GM19372 (cell line): ENCODE measurements at regions not wholly inside any gene's neighbourhood (a gene's known extent, or its start where the extent isn't known, plus 50 kb on each side); places are given as distances from the start of the nearest gene placed in this dataset.

ENCODE experiments used
- ATAC-seq: cut with Tn5 transposase; IDR thresholded peaks from one replicate; pipeline ENCODE4 v1.9.1; 2021; ENCODE audit warnings: mild to moderate bottlenecking, low read depth, moderate library complexity; ENCODE audit not compliant: unreplicated experiment

GRCh38 chr2:196309691-196310090 lies 138.3 kb upstream of the STK17B start:
- ATAC-seq = no peak

GRCh38 chr2:196314157-196314556 lies 142.8 kb upstream of the STK17B start:
- no peak for ATAC-seq

DNA sequence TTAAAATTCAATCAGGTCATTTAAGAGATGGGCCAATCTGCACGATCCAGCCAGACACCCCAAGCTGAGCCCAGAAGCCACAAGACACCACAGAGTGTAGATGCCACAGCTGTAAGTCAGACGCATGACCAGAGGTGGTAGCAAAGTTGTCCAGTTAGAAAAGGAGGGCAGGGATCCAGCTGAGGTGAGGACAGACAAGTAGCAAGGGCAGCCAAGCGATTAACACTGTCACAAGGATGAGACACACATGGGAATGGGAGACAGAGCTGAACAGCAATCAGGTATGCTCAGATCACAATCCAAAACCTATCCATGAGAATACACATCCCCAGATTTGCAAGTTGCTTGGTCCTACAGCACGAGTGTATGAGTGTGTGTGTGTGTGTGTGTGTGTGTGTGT lies 143.4 kb upstream of the STK17B start:
- ATAC-seq = no peak

DNA sequence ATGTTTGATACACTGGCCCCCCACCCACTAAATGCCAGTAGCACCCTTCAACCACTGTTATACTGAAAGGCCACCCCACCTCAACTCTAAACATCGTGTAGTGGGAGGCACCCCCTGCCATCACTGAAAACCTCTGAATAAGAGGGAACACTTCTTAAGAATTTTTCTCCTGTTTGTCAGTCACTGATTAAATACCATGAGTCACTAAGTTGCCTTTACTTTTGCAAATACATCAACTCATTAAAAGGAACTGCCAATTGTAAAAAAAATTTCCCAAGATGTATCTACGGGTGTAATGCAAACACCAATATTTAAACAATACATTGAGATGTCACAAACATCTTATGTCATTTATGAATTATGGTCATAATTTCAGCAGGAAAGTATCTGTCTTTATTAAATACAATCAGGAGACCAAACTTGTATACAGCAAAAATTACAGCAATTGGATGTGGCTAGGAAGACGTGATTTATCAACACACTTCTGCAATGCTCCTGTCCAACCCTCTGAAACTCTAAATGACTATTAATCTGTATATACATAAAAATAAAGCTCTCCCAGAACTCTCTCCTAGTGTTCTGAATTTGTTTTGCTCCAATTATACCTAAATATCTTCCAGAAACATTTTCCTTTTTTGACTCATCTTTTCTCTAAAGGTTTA lies 144.1 kb upstream of the STK17B start:
- ATAC-seq = no peak

- ATAC-seq = no peak
Observed at GRCh38 chr2:196316050-196316430, 144.7 kb upstream of the STK17B start.

- no peak for ATAC-seq
Observed at GRCh38 chr2:196318517-196319377, 147.4 kb upstream of the STK17B start.

GRCh38 chr2:196322973-196323810 lies 151.8 kb upstream of the STK17B start:
- ATAC-seq = no peak

DNA sequence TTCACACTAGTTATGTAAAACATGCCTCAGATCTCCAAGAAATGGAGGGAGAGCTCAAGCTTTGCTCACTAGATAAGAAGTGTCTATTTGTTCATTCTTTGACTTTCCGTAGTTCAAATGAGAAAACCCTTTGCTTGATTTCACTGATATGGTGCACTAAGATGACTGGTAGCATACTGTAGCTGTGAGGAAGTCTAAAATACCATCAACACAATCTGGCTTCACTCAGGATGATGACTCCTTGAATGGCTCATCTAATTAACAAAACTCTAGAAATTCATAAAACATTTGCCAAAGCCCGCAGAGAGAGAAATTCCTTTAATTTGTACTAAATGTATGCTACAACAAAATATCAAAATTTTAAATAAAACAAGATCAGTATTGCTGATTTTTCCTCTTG lies 152.8 kb upstream of the STK17B start:
- ATAC-seq = no peak

GRCh38 chr2:196328088-196328680 lies 156.8 kb upstream of the STK17B start:
- no peak for ATAC-seq

DNA sequence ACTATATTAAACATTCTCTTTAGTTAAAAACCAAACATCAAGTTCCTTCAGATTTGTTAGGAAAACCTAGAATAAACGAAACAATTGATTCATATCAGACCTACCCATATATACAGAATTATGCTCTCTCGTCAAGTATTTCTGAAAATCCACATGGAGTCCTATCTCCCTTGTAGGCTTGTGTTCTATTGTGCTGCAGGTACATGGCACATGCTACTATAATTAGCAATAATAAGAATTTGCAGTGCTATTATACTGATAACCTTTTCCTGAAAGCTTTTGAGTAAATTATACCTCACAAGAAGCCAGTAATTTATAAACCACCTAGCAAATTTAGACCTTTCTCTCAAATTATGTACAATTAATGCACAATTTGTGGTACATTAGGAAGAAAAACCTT lies 158.6 kb upstream of the STK17B start:
- no peak for ATAC-seq

DNA sequence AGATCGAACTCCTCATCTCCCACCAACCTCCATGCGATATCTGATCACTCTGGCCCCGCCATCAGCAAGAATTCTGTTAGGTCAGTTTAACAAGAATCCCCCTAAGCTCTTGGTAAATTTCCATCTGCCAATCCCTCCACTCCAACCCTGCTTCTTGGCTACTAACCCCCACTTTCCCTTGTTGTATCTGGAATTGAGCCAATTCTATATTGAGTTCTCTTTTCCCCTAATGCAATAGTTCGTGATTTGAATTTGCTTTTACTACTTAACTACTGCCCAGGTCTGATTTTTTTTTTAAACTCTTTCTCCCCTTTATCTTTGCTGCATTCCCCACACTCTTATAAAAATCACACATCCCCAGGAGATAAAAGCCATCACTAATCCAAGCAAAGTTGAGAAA lies 159.3 kb upstream of the STK17B start:
- no peak for ATAC-seq

DNA sequence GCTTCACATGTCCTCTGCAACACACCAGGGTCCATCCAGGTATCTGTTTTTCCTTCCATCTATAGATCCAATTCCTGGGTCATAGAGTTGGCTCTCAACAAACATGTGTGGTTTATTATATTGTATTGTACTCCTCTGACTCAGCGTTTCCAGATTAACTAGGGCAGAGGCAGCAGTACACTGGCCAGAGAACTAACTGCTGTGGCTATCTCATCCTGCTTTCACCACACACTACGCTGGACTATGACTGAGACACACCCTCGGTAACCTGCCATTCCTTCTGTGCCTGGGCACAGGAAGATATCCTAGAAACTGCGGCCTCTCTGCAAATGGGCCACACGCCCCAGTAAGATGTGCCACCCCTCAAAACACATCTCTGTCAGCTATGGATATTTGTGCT lies 159.8 kb upstream of the STK17B start:
- ATAC-seq = no peak

GRCh38 chr2:196331851-196332250 lies 160.5 kb upstream of the STK17B start:
- no peak for ATAC-seq

GRCh38 chr2:196333397-196333796 lies 162.0 kb upstream of the STK17B start:
- ATAC-seq = no peak

GRCh38 chr2:196334710-196335109 lies 163.3 kb upstream of the STK17B start:
- no peak for ATAC-seq

DNA sequence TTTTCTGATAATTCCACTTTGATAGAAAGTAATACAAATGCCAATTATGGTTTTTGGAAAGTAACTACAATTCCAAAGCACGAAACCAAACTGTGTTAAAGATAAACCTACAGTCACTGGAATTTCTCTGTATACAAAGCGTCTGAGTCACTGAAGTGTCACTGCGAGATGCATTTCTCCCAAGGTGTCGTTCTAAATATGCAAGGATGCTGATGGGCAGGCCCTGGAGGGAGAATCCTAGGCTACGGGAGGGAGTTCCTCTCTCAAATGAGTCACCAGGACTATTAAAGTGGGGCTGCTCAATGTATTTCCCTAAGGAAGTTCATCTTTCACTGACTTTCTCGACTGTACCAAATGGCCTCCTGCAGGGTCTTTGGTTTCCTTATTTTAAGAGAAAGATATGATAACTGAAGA lies 163.8 kb upstream of the STK17B start:
- no peak for ATAC-seq

- ATAC-seq = no peak
Observed at GRCh38 chr2:196336207-196336606, 164.8 kb upstream of the STK17B start.

GRCh38 chr2:196336715-196337114 lies 165.3 kb upstream of the STK17B start:
- no peak for ATAC-seq

GRCh38 chr2:196337208-196337953 lies 166.0 kb upstream of the STK17B start:
- ATAC-seq = no peak

DNA sequence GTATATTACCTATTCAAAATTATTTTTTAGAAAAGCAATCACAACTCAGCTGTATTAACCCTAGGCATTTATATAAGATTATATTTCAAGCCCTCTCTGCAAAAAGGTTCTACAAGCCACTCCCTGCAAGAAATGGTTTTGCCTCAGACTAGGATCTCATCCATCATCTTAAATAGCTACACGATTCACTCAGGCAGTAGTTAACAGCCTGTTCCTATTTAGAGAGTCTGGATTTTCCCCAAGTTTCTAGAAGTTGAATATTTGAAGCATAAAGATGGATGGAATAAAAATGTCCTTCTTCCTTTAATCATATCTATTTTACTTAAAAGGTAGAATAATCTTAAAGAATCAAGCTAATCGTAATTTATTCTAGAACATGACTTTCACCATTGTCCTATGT lies 167.1 kb upstream of the STK17B start:
- ATAC-seq = no peak
